NT2/D1 (cell line): ENCODE measurements at regions not wholly inside any gene's neighbourhood (a gene's known extent, or its start where the extent isn't known, plus 50 kb on each side); places are given as distances from the start of the nearest gene placed in this dataset.

Experiments
- SUZ12 ChIP-seq: IDR thresholded peaks from 2 replicates; pipeline ENCODE4 v1.6.1; 2011; ENCODE audit not compliant: insufficient read length, insufficient read depth; ENCODE audit errors: extremely low read depth
- YY1 ChIP-seq: IDR thresholded peaks from 2 replicates; pipeline ENCODE4 v1.6.1; 2011; ENCODE audit not compliant: insufficient read length, insufficient read depth
- ZNF274 ChIP-seq: IDR thresholded peaks from 2 replicates; pipeline ENCODE4 v1.6.1; 2011; ENCODE audit warnings: mild to moderate bottlenecking, low read depth, low read length

DNA sequence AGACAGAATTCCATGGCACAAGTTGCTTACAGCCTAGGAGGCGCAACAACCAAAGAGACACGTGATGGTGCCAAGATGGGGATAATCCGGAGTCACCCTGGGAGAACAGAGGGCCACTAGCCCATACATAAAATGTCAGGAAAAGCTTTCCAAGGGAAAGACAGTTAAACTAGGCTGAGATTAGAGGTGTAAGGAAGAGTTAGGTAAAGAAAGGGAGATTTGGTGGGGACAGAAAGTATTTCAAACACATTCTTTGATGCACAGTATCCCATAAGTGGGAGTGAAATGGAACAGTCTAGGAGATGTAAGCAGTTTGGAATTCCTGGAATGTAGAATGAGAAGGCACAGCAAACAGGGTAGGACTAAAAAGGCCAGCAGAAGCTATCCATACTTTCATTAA is 860.9 kb upstream of the LCORL start:
- TF ChIP-seq YY1 (no peak), ZNF274 (no peak), SUZ12 (no peak)
